Nephron (organoid): ENCODE measurements at regions not wholly inside any gene's neighbourhood (a gene's known extent, or its start where the extent isn't known, plus 50 kb on each side); places are given as distances from the start of the nearest gene placed in this dataset.
"Not testable (repeated sequence)": the region's sequence is repeated elsewhere in the genome, so short reads cannot be mapped to it uniquely, and the experiment has no call there.

Experiments
- H3K27ac Mint-ChIP-seq, 3 experiments: 2 replicates each; pipeline ENCODE4 v1.8.0; 2020; ENCODE audit warnings: mixed read lengths in 3 of 3, mild to moderate bottlenecking in 2 of 3, moderate library complexity in 1 of 3
- H3K27me3 Mint-ChIP-seq: 2 replicates; pipeline ENCODE4 v1.8.0; 2021; ENCODE audit warnings: low read depth, mild to moderate bottlenecking, moderate library complexity, mixed read lengths
- H3K36me3 Mint-ChIP-seq: 2 replicates; pipeline ENCODE4 v1.8.0; 2020; ENCODE audit warnings: low read depth, mixed read lengths
- H3K4me1 Mint-ChIP-seq: 2 replicates; pipeline ENCODE4 v1.8.0; 2020; ENCODE audit warnings: mixed read lengths
- H3K4me3 Mint-ChIP-seq, 3 experiments: 2 replicates each; pipeline ENCODE4 v1.8.0; 2020; ENCODE audit warnings: mild to moderate bottlenecking in 3 of 3, mixed read lengths in 3 of 3, moderate library complexity in 2 of 3
- H3K9me3 Mint-ChIP-seq: 2 replicates; pipeline ENCODE4 v1.8.0; 2020; ENCODE audit warnings: mixed read lengths
- CTCF ChIP-seq, 3 experiments: fragments of 200-600 bp; sonication (generic); IDR thresholded peaks; one replicate each; pipeline ENCODE4 v1.5.0; 2021; ENCODE audit warnings: antibody characterized with exemption in 3 of 3; ENCODE audit not compliant: unreplicated experiment in 3 of 3

- H3K27me3 Mint-ChIP-seq, result no peaks in the 10 kb centered on the region
- no peak overlapping the region for H3K27ac Mint-ChIP-seq
- no peak for TF ChIP-seq CTCF (IDR thresholded peaks at IDR 0.05; ENCODE audit: unreplicated experiment in 3 of 3)
- H3K36me3 Mint-ChIP-seq, result no peaks in the 10 kb centered on the region
- no peaks in the 10 kb centered on the region for H3K9me3 Mint-ChIP-seq
- no peak overlapping the region for H3K4me3 Mint-ChIP-seq
- peaks cover 9% of the 10 kb centered on the region for H3K4me1 Mint-ChIP-seq
Observed at GRCh38 chr5:89535411-89535810, 652.4 kb upstream of the MEF2C start.

GRCh38 chr5:89534331-89534730 is 651.3 kb upstream of the MEF2C start:
- Mint-ChIP-seq H3K4me3 (no peak overlapping the region), H3K27ac (no peak overlapping the region), H3K27me3 (no peaks in the 10 kb centered on the region), H3K9me3 (no peaks in the 10 kb centered on the region), H3K36me3 (no peaks in the 10 kb centered on the region), H3K4me1 (peaks cover 9% of the 10 kb centered on the region)
- TF ChIP-seq CTCF (IDR thresholded peaks at IDR 0.05; ENCODE audit: unreplicated experiment in 3 of 3), result no peak

- TF ChIP-seq CTCF (IDR thresholded peaks at IDR 0.05; ENCODE audit: unreplicated experiment in 3 of 3), result no peak
- H3K27ac Mint-ChIP-seq, result no peak overlapping the region
- H3K4me3 Mint-ChIP-seq, result no peak overlapping the region
- no peaks in the 10 kb centered on the region for H3K4me1 Mint-ChIP-seq
- H3K9me3 Mint-ChIP-seq, result peaks cover 19% of the 10 kb centered on the region
- no peaks in the 10 kb centered on the region for H3K27me3 Mint-ChIP-seq
- no peaks in the 10 kb centered on the region for H3K36me3 Mint-ChIP-seq
Observed at GRCh38 chr5:89524785-89525184, 641.8 kb upstream of the MEF2C start.

- H3K36me3 Mint-ChIP-seq, H3K4me1 Mint-ChIP-seq, H3K27me3 Mint-ChIP-seq, H3K27ac Mint-ChIP-seq, H3K4me3 Mint-ChIP-seq: not testable (repeated sequence)
- H3K9me3 Mint-ChIP-seq, result peaks cover 19% of the 10 kb centered on the region
Observed at GRCh38 chr5:89523867-89524266, 640.9 kb upstream of the MEF2C start.

GRCh38 chr5:89520771-89521170 is 637.8 kb upstream of the MEF2C start:
- Mint-ChIP-seq H3K4me1 (no peaks in the 10 kb centered on the region), H3K9me3 (peaks cover 14% of the 10 kb centered on the region), H3K27ac (no peak overlapping the region), H3K27me3 (no peaks in the 10 kb centered on the region), H3K36me3 (no peaks in the 10 kb centered on the region), H3K4me3 (no peak overlapping the region)
- TF ChIP-seq CTCF (IDR thresholded peaks at IDR 0.05; ENCODE audit: unreplicated experiment in 3 of 3), result no peak

- Mint-ChIP-seq H3K4me1 (no peaks in the 10 kb centered on the region), H3K9me3 (no peaks in the 10 kb centered on the region), H3K27me3 (no peaks in the 10 kb centered on the region), H3K27ac (no peak overlapping the region), H3K36me3 (no peaks in the 10 kb centered on the region), H3K4me3 (no peak overlapping the region)
- no peak for TF ChIP-seq CTCF (IDR thresholded peaks at IDR 0.05; ENCODE audit: unreplicated experiment in 3 of 3)
Observed at GRCh38 chr5:89513299-89514044, 630.5 kb upstream of the MEF2C start.
